Heart right ventricle (tissue), 16 donors: ENCODE measurements at regions not wholly inside any gene's neighbourhood (a gene's known extent, or its start where the extent isn't known, plus 50 kb on each side); places are given as distances from the start of the nearest gene placed in this dataset.

ENCODE experiments used
- ATAC-seq, 8 donors: fragments of 200-7000 bp; cut with Tn5 transposase; one replicate each; pipeline ENCODE4 v1.9.1; 2020; ENCODE audit warnings: mild to moderate bottlenecking in 8 of 8, moderate library complexity in 8 of 8, moderate number of reproducible peaks in 1 of 8
- DNase-seq, 2 donors: peaks; one replicate each; pipeline ENCODE4 v3.0.0-alpha.2; 2020
- H3K27ac ChIP-seq, 10 donors: fragments of 200-600 bp; sonication (generic) in 2 of 10; one replicate each; pipeline versions ENCODE4 v1.5.0 to v1.8.0; 2020 to 2022; ENCODE audit warnings: mild to moderate bottlenecking in 3 of 10
- H3K27me3 ChIP-seq, 7 donors: fragments of 200-600 bp; one replicate each; pipeline ENCODE4 v1.8.0; 2021 to 2022; ENCODE audit warnings: mild to moderate bottlenecking in 2 of 7
- H3K36me3 ChIP-seq, 9 donors: fragments of 200-600 bp; sonication (generic) in 1 of 9; one replicate each; pipeline versions ENCODE4 v1.5.0 to v1.8.0; 2020 to 2022; ENCODE audit warnings: mild to moderate bottlenecking in 2 of 9
- H3K4me1 ChIP-seq, 9 donors: fragments of 200-600 bp; sonication (generic) in 1 of 9; one replicate each; pipeline versions ENCODE4 v1.5.0 to v1.8.0; 2020 to 2022; ENCODE audit warnings: mild to moderate bottlenecking in 4 of 9
- H3K4me3 ChIP-seq, 10 donors: fragments of 200-600 bp; sonication (generic) in 2 of 10; one replicate each; pipeline versions ENCODE4 v1.5.0 to v1.8.0; 2020 to 2022; ENCODE audit warnings: mild to moderate bottlenecking in 7 of 10, moderate library complexity in 2 of 10
- H3K9me3 ChIP-seq, 11 donors: fragments of 200-600 bp in 10 of 11; sonication (generic) in 2 of 11; one replicate each; pipeline versions ENCODE4 v1.5.0 to v1.8.0; 2013 to 2022; ENCODE audit warnings: mild to moderate bottlenecking in 2 of 11, control low read depth in 1 of 11, moderate library complexity in 1 of 11
- WGBS, 2 donors: extraction: QIAGEN DNeasy Blood & Tissue Kit; methylation state at CpG; one replicate each; pipeline ENCODE4 v1.1.7; 2013; ENCODE audit warnings: inconsistent platforms in 1 of 2; 5-methylcytosine and 5-hydroxymethylcytosine counted together
- intact Hi-C, 10 donors: fragments of 100-400 bp; cut with DNase I; formaldehyde crosslinking; loops; one replicate each; pipeline versions ENCODE4 v1.11.1 to v1.14.2; 2022
- TF ChIP-seq, protein P1 (sequence below), 9 donors: fragments of 200-600 bp; sonication (generic) in 2 of 9; IDR thresholded peaks; one replicate each; pipeline versions ENCODE4 v1.5.0 to v1.8.0; 2021 to 2022; ENCODE audit warnings: antibody characterized with exemption in 9 of 9, mild to moderate bottlenecking in 5 of 9, moderate library complexity in 1 of 9
- donor health status: Arrhythmogenic right ventricular cardiomyopathy.
- donor health status: ischemic (EF 13 %, LVEDD 7.1; RV severe dilation, severe dysfunction).
- donor health status: healthy with polysubstance abuse.
- donor health status: DM: no; HTN: yes; CAD: no.
- donor health status: DM: no; HTN: no; CAD: no.
- donor health status: ischemic (EF 25% LVEDD 6.9; RV normal size, moderate dysfunction).
- donor health status: ischemic (EF 25% LVEDD 5.7; RV mildly dilated, moderate dysfunction).
- donor health status: healthy.
- donor health status: DM: yes; HTN: yes; CAD: no.
- donor health status: Ischemic cardiomyopathy.
- donor health status: ischemic (EF 35%, LVEDD 5.7; RV mildly dilated, moderate dysfunction).
- donor health status: nonischemic (EF 11% LVEDD 7.7; RV severe dilation, severe dysfunction).
- donor health status: DM: yes; HTN: yes; CAD: no.
- donor health status: PGD.
- donor health status: ischemic (EF 29% LVEDD 5.4; RV normal size, mild dysfunction).
- donor health status: nonischemic (EF 23%, LVEDD 6.1; RV moderate dilation, normal function).

- no peak overlapping the region for H3K4me3 ChIP-seq
- 62 to 71% methylated on average over 3 of the region's 3 CpGs for WGBS, 2 donors
- TF ChIP-seq, protein P1, sequence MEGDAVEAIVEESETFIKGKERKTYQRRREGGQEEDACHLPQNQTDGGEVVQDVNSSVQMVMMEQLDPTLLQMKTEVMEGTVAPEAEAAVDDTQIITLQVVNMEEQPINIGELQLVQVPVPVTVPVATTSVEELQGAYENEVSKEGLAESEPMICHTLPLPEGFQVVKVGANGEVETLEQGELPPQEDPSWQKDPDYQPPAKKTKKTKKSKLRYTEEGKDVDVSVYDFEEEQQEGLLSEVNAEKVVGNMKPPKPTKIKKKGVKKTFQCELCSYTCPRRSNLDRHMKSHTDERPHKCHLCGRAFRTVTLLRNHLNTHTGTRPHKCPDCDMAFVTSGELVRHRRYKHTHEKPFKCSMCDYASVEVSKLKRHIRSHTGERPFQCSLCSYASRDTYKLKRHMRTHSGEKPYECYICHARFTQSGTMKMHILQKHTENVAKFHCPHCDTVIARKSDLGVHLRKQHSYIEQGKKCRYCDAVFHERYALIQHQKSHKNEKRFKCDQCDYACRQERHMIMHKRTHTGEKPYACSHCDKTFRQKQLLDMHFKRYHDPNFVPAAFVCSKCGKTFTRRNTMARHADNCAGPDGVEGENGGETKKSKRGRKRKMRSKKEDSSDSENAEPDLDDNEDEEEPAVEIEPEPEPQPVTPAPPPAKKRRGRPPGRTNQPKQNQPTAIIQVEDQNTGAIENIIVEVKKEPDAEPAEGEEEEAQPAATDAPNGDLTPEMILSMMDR (IDR thresholded peaks at IDR 0.05): no peak
- no peaks in the 10 kb centered on the region for H3K36me3 ChIP-seq
- H3K27me3 ChIP-seq: no peaks in the 10 kb centered on the region
- no peak overlapping the region for H3K27ac ChIP-seq
- intact Hi-C loops: loop anchor here in 1 of 10 donors (5.0 kb wide), 1 partner anchor 417 kb away; no protein-coding TSS in a partner anchor
- no peaks in the 10 kb centered on the region for H3K9me3 ChIP-seq
- ATAC-seq (no peak), DNase-seq (no peak)
- H3K4me1 ChIP-seq: no peaks in the 10 kb centered on the region
Observed at GRCh38 chr2:223114170-223114569, 62.2 kb downstream of the KCNE4 start.

DNA sequence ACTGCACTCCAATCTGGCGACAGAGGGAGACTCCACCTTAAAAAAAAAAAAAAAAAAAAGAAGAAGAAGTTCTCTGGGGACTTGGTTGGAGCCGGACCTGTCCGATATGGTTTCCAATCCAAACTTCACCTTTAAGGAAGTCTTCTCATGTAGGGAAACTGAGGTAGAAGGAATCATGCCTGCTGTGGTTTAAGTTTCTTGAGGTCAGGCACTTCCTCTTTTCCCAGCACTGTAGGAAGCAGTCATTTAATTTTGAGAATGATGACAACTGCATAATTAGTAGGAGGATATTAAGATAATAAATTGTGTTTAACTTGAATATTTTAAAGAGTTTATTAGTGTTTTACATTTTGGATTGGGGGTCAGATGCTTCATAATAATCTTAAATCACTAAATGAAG lies 62.9 kb downstream of the KCNE4 start:
- no peaks in the 10 kb centered on the region for H3K27me3 ChIP-seq
- ATAC-seq: no peak
- no peaks in the 10 kb centered on the region for H3K36me3 ChIP-seq
- H3K27ac ChIP-seq: no peak overlapping the region
- no peak overlapping the region for H3K4me3 ChIP-seq
- H3K9me3 ChIP-seq: no peaks in the 10 kb centered on the region
- no peaks in the 10 kb centered on the region for H3K4me1 ChIP-seq
- no peak for DNase-seq
- WGBS, 2 donors: 91 to 95% methylated on average over 3 of the region's 3 CpGs
- TF ChIP-seq, protein P1 (IDR thresholded peaks at IDR 0.05): no peak
- intact Hi-C loops: loop anchor here in 1 of 10 donors (5.0 kb wide), 1 partner anchor 418 kb away; no protein-coding TSS in a partner anchor

DNA sequence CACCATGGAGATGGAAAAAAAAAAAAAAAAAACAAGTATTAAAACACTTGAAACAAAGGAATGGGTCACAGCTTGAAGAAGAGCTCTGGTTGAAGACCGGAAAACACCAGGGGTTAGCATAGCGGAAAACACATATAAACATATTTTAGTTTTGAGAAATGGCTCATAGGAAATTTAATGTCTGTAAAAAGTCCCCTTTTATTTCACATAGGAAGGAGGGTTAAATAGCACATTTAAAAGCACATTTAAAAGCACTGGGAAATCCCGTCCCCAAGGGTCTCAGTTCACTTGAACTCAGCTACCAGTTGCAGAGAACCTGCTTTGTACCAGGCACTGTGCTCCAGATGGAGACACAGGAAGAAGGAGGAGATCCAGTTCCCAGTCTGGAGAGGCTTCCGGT lies 65.5 kb downstream of the KCNE4 start:
- H3K27ac ChIP-seq: no peak overlapping the region
- DNase-seq (no peak), ATAC-seq (no peak)
- intact Hi-C loops: no loop called here
- no peak overlapping the region for H3K4me3 ChIP-seq
- no peaks in the 10 kb centered on the region for H3K9me3 ChIP-seq
- TF ChIP-seq, protein P1 (IDR thresholded peaks at IDR 0.05): no peak
- H3K27me3 ChIP-seq: no peaks in the 10 kb centered on the region
- no peaks in the 10 kb centered on the region for H3K36me3 ChIP-seq
- peaks cover 0 to 4% (median 0%) of the 10 kb centered on the region in 9 donors for H3K4me1 ChIP-seq
- 70 to 74% methylated on average over 4 of the region's 4 CpGs for WGBS, 2 donors

- ATAC-seq: no peak
- 88 to 90% methylated on average over 1 of the region's 1 CpG for WGBS, 2 donors
- intact Hi-C loops: no loop called here
Observed at GRCh38 chr2:223121283-223121682, 69.3 kb downstream of the KCNE4 start.

More at GRCh38 chr2:223121283-223121682, 69.3 kb downstream of the KCNE4 start:
- Histone ChIP-seq H3K27me3 (no peaks in the 10 kb centered on the region), H3K4me1 (peaks cover 0 to 21% (median 0%) of the 10 kb centered on the region in 9 donors), H3K9me3 (no peaks in the 10 kb centered on the region), H3K27ac (no peak overlapping the region), H3K36me3 (no peaks in the 10 kb centered on the region), H3K4me3 (no peak overlapping the region)
- no peak for DNase-seq
- TF ChIP-seq, protein P1 (IDR thresholded peaks at IDR 0.05): no peak
